Brain microvascular endothelial cell (primary cell): ENCODE measurements at regions not wholly inside any gene's neighbourhood (a gene's known extent, or its start where the extent isn't known, plus 50 kb on each side); places are given as distances from the start of the nearest gene placed in this dataset.

Experiments
- DNase-seq: peaks from one replicate; pipeline ENCODE4 v3.0.0-alpha.2; 2020
- H3K27ac ChIP-seq: fragments of 250-450 bp; sonication (Bioruptor Pico); 2 replicates; pipeline ENCODE4 v1.5.1; 2020; ENCODE audit warnings: mild to moderate bottlenecking, moderate library complexity
- H3K27me3 ChIP-seq: fragments of 250-450 bp; sonication (Bioruptor Pico); replicated peaks from 2 replicates; pipeline ENCODE4 v1.5.1; 2020; ENCODE audit warnings: mild to moderate bottlenecking
- H3K36me3 ChIP-seq: fragments of 250-450 bp; sonication (Bioruptor Pico); replicated peaks from 2 replicates; pipeline ENCODE4 v1.5.1; 2020; ENCODE audit warnings: mild to moderate bottlenecking
- H3K4me3 ChIP-seq: 2 replicates; pipeline ENCODE4 v1.5.1; 2011; ENCODE audit warnings: low read depth, mild to moderate bottlenecking, control low read depth, low read length, moderate library complexity
- in situ Hi-C: cut with HindIII; loops from 2 replicates; pipeline ENCODE4 v1.10.0; 2017; ENCODE audit warnings: low sequenced_read_pairs, low pct_ligation_motif_present
- TF ChIP-seq, protein P1 (sequence below): IDR thresholded peaks from 2 replicates; pipeline ENCODE4 v1.5.1; 2011; ENCODE audit warnings: low read depth, mild to moderate bottlenecking, moderate library complexity, low read length, control low read depth, inconsistent platforms; ENCODE audit errors: missing control alignments

- in situ Hi-C loops = no loop called here
- TF ChIP-seq, protein P1, sequence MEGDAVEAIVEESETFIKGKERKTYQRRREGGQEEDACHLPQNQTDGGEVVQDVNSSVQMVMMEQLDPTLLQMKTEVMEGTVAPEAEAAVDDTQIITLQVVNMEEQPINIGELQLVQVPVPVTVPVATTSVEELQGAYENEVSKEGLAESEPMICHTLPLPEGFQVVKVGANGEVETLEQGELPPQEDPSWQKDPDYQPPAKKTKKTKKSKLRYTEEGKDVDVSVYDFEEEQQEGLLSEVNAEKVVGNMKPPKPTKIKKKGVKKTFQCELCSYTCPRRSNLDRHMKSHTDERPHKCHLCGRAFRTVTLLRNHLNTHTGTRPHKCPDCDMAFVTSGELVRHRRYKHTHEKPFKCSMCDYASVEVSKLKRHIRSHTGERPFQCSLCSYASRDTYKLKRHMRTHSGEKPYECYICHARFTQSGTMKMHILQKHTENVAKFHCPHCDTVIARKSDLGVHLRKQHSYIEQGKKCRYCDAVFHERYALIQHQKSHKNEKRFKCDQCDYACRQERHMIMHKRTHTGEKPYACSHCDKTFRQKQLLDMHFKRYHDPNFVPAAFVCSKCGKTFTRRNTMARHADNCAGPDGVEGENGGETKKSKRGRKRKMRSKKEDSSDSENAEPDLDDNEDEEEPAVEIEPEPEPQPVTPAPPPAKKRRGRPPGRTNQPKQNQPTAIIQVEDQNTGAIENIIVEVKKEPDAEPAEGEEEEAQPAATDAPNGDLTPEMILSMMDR = no peak
Measured at GRCh38 chr21:35408401-35408800, 359.3 kb upstream of the RUNX1 start.

DNA sequence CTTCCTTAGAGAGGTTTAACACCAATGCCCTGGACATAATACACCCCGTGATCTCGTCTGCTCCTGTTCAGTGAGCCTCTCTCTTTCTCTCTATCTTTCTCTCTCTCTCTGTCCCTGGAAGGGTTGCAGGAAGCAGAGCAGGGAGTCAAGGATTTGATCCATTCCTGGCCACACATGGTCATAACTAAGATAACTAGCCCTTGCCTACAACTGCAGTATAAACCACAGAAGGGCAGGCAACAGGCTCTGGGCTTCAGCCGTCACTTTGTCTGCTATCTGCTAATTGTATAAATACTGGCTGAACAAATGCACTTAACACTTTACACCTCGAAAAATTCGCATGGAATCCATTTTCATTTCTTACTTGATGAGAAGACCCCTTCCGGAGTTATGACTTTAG lies 357.5 kb upstream of the RUNX1 start:
- no peak overlapping the region for H3K27ac ChIP-seq
- DNase-seq = no peak
- in situ Hi-C loops = no loop called here
- H3K4me3 ChIP-seq = no peak overlapping the region
- TF ChIP-seq, protein P1 = no peak
- no peaks in the 10 kb centered on the region for H3K36me3 ChIP-seq
- no peaks in the 10 kb centered on the region for H3K27me3 ChIP-seq

More at GRCh38 chr21:35408401-35408800, 359.3 kb upstream of the RUNX1 start:
- H3K36me3 ChIP-seq = no peaks in the 10 kb centered on the region
- no peak for DNase-seq
- no peaks in the 10 kb centered on the region for H3K27me3 ChIP-seq
- no peak overlapping the region for H3K4me3 ChIP-seq
- H3K27ac ChIP-seq = no peak overlapping the region

GRCh38 chr21:35405981-35406380 lies 356.9 kb upstream of the RUNX1 start:
- in situ Hi-C loops = no loop called here
- no peak for DNase-seq
- TF ChIP-seq, protein P1 = no peak
- Histone ChIP-seq H3K36me3 (no peaks in the 10 kb centered on the region), H3K27ac (no peak overlapping the region), H3K27me3 (no peaks in the 10 kb centered on the region), H3K4me3 (no peak overlapping the region)

GRCh38 chr21:35404247-35404646 lies 355.1 kb upstream of the RUNX1 start:
- no peak for DNase-seq
- Histone ChIP-seq H3K4me3 (no peak overlapping the region), H3K27ac (no peak overlapping the region), H3K27me3 (no peaks in the 10 kb centered on the region), H3K36me3 (no peaks in the 10 kb centered on the region)
- TF ChIP-seq, protein P1 = no peak
- in situ Hi-C loops = no loop called here

DNA sequence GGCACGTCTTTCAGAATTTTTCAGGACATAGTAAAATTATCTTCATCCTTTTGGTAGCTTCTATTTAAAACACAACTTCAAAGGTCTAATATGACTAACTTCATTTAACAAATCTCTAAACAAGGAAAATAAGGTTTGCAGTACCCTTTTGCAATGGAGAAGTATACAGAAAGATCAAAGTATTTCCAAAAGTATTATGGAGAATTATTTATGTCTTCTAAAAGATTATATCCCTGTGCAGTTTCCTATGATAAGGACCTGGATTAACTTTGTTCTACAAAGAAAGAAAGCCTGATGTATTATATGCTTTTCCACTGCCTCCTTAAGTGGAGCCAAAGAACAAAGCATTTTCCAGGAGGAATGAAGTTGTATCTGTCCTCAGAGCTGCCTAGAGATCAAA lies 353.0 kb upstream of the RUNX1 start:
- Histone ChIP-seq H3K27ac (no peak overlapping the region), H3K36me3 (no peaks in the 10 kb centered on the region), H3K27me3 (no peaks in the 10 kb centered on the region), H3K4me3 (no peak overlapping the region)
- TF ChIP-seq, protein P1 = no peak
- in situ Hi-C loops = no loop called here
- DNase-seq = no peak

- Histone ChIP-seq H3K27me3 (no peaks in the 10 kb centered on the region), H3K4me3 (no peak overlapping the region), H3K27ac (no peak overlapping the region), H3K36me3 (no peaks in the 10 kb centered on the region)
- TF ChIP-seq, protein P1 = no peak
- peak; percentile 27 for DNase-seq
- in situ Hi-C loops = no loop called here
Measured at GRCh38 chr21:35401476-35401875, 352.4 kb upstream of the RUNX1 start.
